ENCODE measurements at regions not wholly inside any gene's neighbourhood (a gene's known extent, or its start where the extent isn't known, plus 50 kb on each side); places are given as distances from the start of the nearest gene placed in this dataset.

- H2BK12ac ChIP-seq (ENCODE audit: low read length): no peak overlapping the region
- H3K4ac ChIP-seq (ENCODE audit: low read length): no peak overlapping the region
- no peak for DNase-seq (ENCODE audit: low spot score)
- no peak overlapping the region for H2BK5ac ChIP-seq (ENCODE audit: low read length)
- H4K91ac ChIP-seq (ENCODE audit: low read depth, low read length, poor library complexity): no peak overlapping the region
- no peak overlapping the region for H2BK120ac ChIP-seq (ENCODE audit: low read depth, low read length)
- no peak overlapping the region for H3K9ac ChIP-seq (ENCODE audit: low read depth, low read length, poor library complexity)
- no peak overlapping the region for H3K27ac ChIP-seq (replicated peaks; ENCODE audit: low read length)
- H3K9me3 ChIP-seq (replicated peaks in 1 of 2; ENCODE audit: control insufficient read depth in 2 of 2, insufficient read depth in 1 of 2, low read depth in 1 of 2, low read length in 2 of 2): no peaks in the 10 kb centered on the region
- H3K23ac ChIP-seq (ENCODE audit: low read depth, low read length, poor library complexity): no peak overlapping the region
- no peaks in the 10 kb centered on the region for H3K79me1 ChIP-seq (ENCODE audit: low read depth, low read length)
- no peak overlapping the region for H2AFZ ChIP-seq (ENCODE audit: low read length)
- H3K4me3 ChIP-seq (ENCODE audit: low read length in 2 of 2): no peak overlapping the region
- H4K8ac ChIP-seq (ENCODE audit: low read depth, low read length): no peak overlapping the region
- H2BK15ac ChIP-seq (ENCODE audit: low read length): no peak overlapping the region
- no peak overlapping the region for H2AK5ac ChIP-seq (ENCODE audit: low read depth, low read length)
- H3K27me3 ChIP-seq (ENCODE audit: control insufficient read depth in 3 of 3, insufficient read depth in 3 of 3, low read depth in 1 of 3, low read length in 3 of 3): no peaks in the 10 kb centered on the region
- peaks cover 0 to 5% of the 10 kb centered on the region in 2 donors for H3K4me1 ChIP-seq (ENCODE audit: control insufficient read depth in 2 of 2, insufficient read depth in 1 of 2, low read depth in 1 of 2, low read length in 2 of 2)
- H3K14ac ChIP-seq (ENCODE audit: low read length): no peak overlapping the region
- H3K18ac ChIP-seq (ENCODE audit: low read length): no peak overlapping the region
- H3K36me3 ChIP-seq (replicated peaks in 1 of 2; ENCODE audit: control insufficient read depth in 2 of 2, insufficient read depth in 2 of 2, low read length in 2 of 2): no peaks in the 10 kb centered on the region
- no CpG with 5 or more reads among the region's 1 CpG for WGBS, 2 donors (ENCODE audit: extremely low coverage in 2 of 2, insufficient read length in 2 of 2, insufficient replicate concordance in 1 of 2)
- H3K4me2 ChIP-seq (ENCODE audit: insufficient read depth, low read length, poor library complexity, severe bottlenecking): no peak overlapping the region
These were observed 65.7 kb upstream of the PROK2 start for GRCh38 chr3:71850654-71851053.

- Histone ChIP-seq H2BK5ac (ENCODE audit: low read length) (no peak overlapping the region), H3K4me1 (ENCODE audit: control insufficient read depth in 2 of 2, insufficient read depth in 1 of 2, low read depth in 1 of 2, low read length in 2 of 2) (peaks cover 0 to 2% of the 10 kb centered on the region in 2 donors)
These were observed 64.7 kb upstream of the PROK2 start for GRCh38 chr3:71849681-71850080.

GRCh38 chr3:71847794-71848193 lies 62.8 kb upstream of the PROK2 start:
- H3K27ac ChIP-seq (replicated peaks; ENCODE audit: low read length): no peak overlapping the region
- no peak for DNase-seq (ENCODE audit: low spot score)
- no peak overlapping the region for H3K9ac ChIP-seq (ENCODE audit: low read depth, low read length, poor library complexity)
- H3K36me3 ChIP-seq (replicated peaks in 1 of 2; ENCODE audit: control insufficient read depth in 2 of 2, insufficient read depth in 2 of 2, low read length in 2 of 2): no peaks in the 10 kb centered on the region
- H3K4me2 ChIP-seq (ENCODE audit: insufficient read depth, low read length, poor library complexity, severe bottlenecking): no peak overlapping the region
- H3K4ac ChIP-seq (ENCODE audit: low read length): no peak overlapping the region
- H3K23ac ChIP-seq (ENCODE audit: low read depth, low read length, poor library complexity): no peak overlapping the region
- H2BK5ac ChIP-seq (ENCODE audit: low read length): no peak overlapping the region
- no peaks in the 10 kb centered on the region for H3K4me1 ChIP-seq (ENCODE audit: control insufficient read depth in 2 of 2, insufficient read depth in 1 of 2, low read depth in 1 of 2, low read length in 2 of 2)
- H2BK15ac ChIP-seq (ENCODE audit: low read length): no peak overlapping the region
- no peak overlapping the region for H2BK120ac ChIP-seq (ENCODE audit: low read depth, low read length)
- no peaks in the 10 kb centered on the region for H3K79me1 ChIP-seq (ENCODE audit: low read depth, low read length)
- H3K27me3 ChIP-seq (ENCODE audit: control insufficient read depth in 3 of 3, insufficient read depth in 3 of 3, low read depth in 1 of 3, low read length in 3 of 3): no peaks in the 10 kb centered on the region
- H2AK5ac ChIP-seq (ENCODE audit: low read depth, low read length): no peak overlapping the region
- no peak overlapping the region for H3K18ac ChIP-seq (ENCODE audit: low read length)
- H3K4me3 ChIP-seq (ENCODE audit: low read length in 2 of 2): no peak overlapping the region
- no peaks in the 10 kb centered on the region for H3K9me3 ChIP-seq (replicated peaks in 1 of 2; ENCODE audit: control insufficient read depth in 2 of 2, insufficient read depth in 1 of 2, low read depth in 1 of 2, low read length in 2 of 2)
- H3K14ac ChIP-seq (ENCODE audit: low read length): no peak overlapping the region
- H2BK12ac ChIP-seq (ENCODE audit: low read length): no peak overlapping the region
- no peak overlapping the region for H4K8ac ChIP-seq (ENCODE audit: low read depth, low read length)
- no peak overlapping the region for H4K91ac ChIP-seq (ENCODE audit: low read depth, low read length, poor library complexity)
- no CpG with 5 or more reads among the region's 4 CpGs for WGBS, 2 donors (ENCODE audit: extremely low coverage in 2 of 2, insufficient read length in 2 of 2, insufficient replicate concordance in 1 of 2)
- no peak overlapping the region for H2AFZ ChIP-seq (ENCODE audit: low read length)

More at GRCh38 chr3:71849681-71850080, 64.7 kb upstream of the PROK2 start:
- Histone ChIP-seq H4K8ac (ENCODE audit: low read depth, low read length) (no peak overlapping the region), H3K36me3 (replicated peaks in 1 of 2; ENCODE audit: control insufficient read depth in 2 of 2, insufficient read depth in 2 of 2, low read length in 2 of 2) (no peaks in the 10 kb centered on the region), H3K18ac (ENCODE audit: low read length) (no peak overlapping the region), H3K27me3 (ENCODE audit: control insufficient read depth in 3 of 3, insufficient read depth in 3 of 3, low read depth in 1 of 3, low read length in 3 of 3) (no peaks in the 10 kb centered on the region), H2AFZ (ENCODE audit: low read length) (no peak overlapping the region), H2BK15ac (ENCODE audit: low read length) (no peak overlapping the region), H2AK5ac (ENCODE audit: low read depth, low read length) (no peak overlapping the region), H3K9ac (ENCODE audit: low read depth, low read length, poor library complexity) (no peak overlapping the region), H3K4me2 (ENCODE audit: insufficient read depth, low read length, poor library complexity, severe bottlenecking) (no peak overlapping the region), H3K27ac (replicated peaks; ENCODE audit: low read length) (no peak overlapping the region), H3K23ac (ENCODE audit: low read depth, low read length, poor library complexity) (no peak overlapping the region), H4K91ac (ENCODE audit: low read depth, low read length, poor library complexity) (no peak overlapping the region), H3K4ac (ENCODE audit: low read length) (no peak overlapping the region), H3K14ac (ENCODE audit: low read length) (no peak overlapping the region), H3K79me1 (ENCODE audit: low read depth, low read length) (no peaks in the 10 kb centered on the region), H2BK120ac (ENCODE audit: low read depth, low read length) (no peak overlapping the region), H2BK12ac (ENCODE audit: low read length) (no peak overlapping the region), H3K4me3 (ENCODE audit: low read length in 2 of 2) (no peak overlapping the region), H3K9me3 (replicated peaks in 1 of 2; ENCODE audit: control insufficient read depth in 2 of 2, insufficient read depth in 1 of 2, low read depth in 1 of 2, low read length in 2 of 2) (no peaks in the 10 kb centered on the region)
- DNase-seq (ENCODE audit: low spot score): no peak

- no CpG with 5 or more reads among the region's 10 CpGs for WGBS, 2 donors (ENCODE audit: extremely low coverage in 2 of 2, insufficient read length in 2 of 2, insufficient replicate concordance in 1 of 2)
- Histone ChIP-seq H2BK120ac (ENCODE audit: low read depth, low read length) (no peak overlapping the region), H3K4ac (ENCODE audit: low read length) (no peak overlapping the region), H3K4me1 (ENCODE audit: control insufficient read depth in 2 of 2, insufficient read depth in 1 of 2, low read depth in 1 of 2, low read length in 2 of 2) (no peaks in the 10 kb centered on the region), H2BK5ac (ENCODE audit: low read length) (no peak overlapping the region), H3K79me1 (ENCODE audit: low read depth, low read length) (no peaks in the 10 kb centered on the region), H3K14ac (ENCODE audit: low read length) (no peak overlapping the region), H3K9me3 (replicated peaks in 1 of 2; ENCODE audit: control insufficient read depth in 2 of 2, insufficient read depth in 1 of 2, low read depth in 1 of 2, low read length in 2 of 2) (no peaks in the 10 kb centered on the region), H2AFZ (ENCODE audit: low read length) (no peak overlapping the region), H3K36me3 (replicated peaks in 1 of 2; ENCODE audit: control insufficient read depth in 2 of 2, insufficient read depth in 2 of 2, low read length in 2 of 2) (no peaks in the 10 kb centered on the region), H3K27ac (replicated peaks; ENCODE audit: low read length) (no peak overlapping the region), H2AK5ac (ENCODE audit: low read depth, low read length) (no peak overlapping the region), H4K8ac (ENCODE audit: low read depth, low read length) (no peak overlapping the region), H3K4me3 (ENCODE audit: low read length in 2 of 2) (no peak overlapping the region), H4K91ac (ENCODE audit: low read depth, low read length, poor library complexity) (no peak overlapping the region), H3K9ac (ENCODE audit: low read depth, low read length, poor library complexity) (no peak overlapping the region), H2BK12ac (ENCODE audit: low read length) (no peak overlapping the region), H3K27me3 (ENCODE audit: control insufficient read depth in 3 of 3, insufficient read depth in 3 of 3, low read depth in 1 of 3, low read length in 3 of 3) (no peaks in the 10 kb centered on the region), H2BK15ac (ENCODE audit: low read length) (no peak overlapping the region), H3K23ac (ENCODE audit: low read depth, low read length, poor library complexity) (no peak overlapping the region), H3K4me2 (ENCODE audit: insufficient read depth, low read length, poor library complexity, severe bottlenecking) (no peak overlapping the region), H3K18ac (ENCODE audit: low read length) (no peak overlapping the region)
- DNase-seq (ENCODE audit: low spot score): no peak
These were observed 61.2 kb upstream of the PROK2 start for GRCh38 chr3:71846185-71846584.

All from neuronal stem cell (in vitro differentiated cells).